ENCODE measurements at regions not wholly inside any gene's neighbourhood (a gene's known extent, or its start where the extent isn't known, plus 50 kb on each side); places are given as distances from the start of the nearest gene placed in this dataset.

DNA sequence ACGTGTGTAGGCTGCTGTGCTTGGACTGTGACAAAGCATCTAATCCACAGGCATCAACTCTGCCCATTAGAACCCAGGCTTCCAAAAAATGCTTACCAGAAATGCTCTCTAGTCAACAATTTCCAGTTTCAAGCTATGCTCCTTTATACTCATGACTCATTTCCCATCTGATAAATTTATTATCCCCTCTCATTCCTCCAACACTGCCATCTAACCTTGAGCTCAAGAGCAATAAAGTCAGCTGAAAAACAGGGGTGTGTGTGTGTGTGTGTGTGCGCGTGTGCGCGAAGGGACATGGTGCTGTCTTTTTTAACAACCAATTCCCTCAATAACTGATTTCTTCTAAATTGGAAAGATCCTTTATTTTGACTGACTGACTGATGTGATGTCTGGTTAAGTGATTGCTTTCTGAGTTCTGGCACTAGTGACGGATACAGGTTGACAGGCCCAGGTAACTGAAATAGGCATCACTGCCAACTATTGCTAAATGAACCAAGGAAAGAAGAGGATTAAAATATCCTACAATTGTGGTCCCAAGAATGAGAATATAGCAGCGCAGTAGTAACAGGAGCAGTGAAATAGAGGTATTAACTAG is 405.5 kb downstream of the ZNF385D start:
- TF ChIP-seq, protein P1, sequence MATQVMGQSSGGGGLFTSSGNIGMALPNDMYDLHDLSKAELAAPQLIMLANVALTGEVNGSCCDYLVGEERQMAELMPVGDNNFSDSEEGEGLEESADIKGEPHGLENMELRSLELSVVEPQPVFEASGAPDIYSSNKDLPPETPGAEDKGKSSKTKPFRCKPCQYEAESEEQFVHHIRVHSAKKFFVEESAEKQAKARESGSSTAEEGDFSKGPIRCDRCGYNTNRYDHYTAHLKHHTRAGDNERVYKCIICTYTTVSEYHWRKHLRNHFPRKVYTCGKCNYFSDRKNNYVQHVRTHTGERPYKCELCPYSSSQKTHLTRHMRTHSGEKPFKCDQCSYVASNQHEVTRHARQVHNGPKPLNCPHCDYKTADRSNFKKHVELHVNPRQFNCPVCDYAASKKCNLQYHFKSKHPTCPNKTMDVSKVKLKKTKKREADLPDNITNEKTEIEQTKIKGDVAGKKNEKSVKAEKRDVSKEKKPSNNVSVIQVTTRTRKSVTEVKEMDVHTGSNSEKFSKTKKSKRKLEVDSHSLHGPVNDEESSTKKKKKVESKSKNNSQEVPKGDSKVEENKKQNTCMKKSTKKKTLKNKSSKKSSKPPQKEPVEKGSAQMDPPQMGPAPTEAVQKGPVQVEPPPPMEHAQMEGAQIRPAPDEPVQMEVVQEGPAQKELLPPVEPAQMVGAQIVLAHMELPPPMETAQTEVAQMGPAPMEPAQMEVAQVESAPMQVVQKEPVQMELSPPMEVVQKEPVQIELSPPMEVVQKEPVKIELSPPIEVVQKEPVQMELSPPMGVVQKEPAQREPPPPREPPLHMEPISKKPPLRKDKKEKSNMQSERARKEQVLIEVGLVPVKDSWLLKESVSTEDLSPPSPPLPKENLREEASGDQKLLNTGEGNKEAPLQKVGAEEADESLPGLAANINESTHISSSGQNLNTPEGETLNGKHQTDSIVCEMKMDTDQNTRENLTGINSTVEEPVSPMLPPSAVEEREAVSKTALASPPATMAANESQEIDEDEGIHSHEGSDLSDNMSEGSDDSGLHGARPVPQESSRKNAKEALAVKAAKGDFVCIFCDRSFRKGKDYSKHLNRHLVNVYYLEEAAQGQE (IDR thresholded peaks at IDR 0.05; ENCODE audit: low read depth), result no peak
- TF ChIP-seq, protein P2, sequence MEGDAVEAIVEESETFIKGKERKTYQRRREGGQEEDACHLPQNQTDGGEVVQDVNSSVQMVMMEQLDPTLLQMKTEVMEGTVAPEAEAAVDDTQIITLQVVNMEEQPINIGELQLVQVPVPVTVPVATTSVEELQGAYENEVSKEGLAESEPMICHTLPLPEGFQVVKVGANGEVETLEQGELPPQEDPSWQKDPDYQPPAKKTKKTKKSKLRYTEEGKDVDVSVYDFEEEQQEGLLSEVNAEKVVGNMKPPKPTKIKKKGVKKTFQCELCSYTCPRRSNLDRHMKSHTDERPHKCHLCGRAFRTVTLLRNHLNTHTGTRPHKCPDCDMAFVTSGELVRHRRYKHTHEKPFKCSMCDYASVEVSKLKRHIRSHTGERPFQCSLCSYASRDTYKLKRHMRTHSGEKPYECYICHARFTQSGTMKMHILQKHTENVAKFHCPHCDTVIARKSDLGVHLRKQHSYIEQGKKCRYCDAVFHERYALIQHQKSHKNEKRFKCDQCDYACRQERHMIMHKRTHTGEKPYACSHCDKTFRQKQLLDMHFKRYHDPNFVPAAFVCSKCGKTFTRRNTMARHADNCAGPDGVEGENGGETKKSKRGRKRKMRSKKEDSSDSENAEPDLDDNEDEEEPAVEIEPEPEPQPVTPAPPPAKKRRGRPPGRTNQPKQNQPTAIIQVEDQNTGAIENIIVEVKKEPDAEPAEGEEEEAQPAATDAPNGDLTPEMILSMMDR (IDR thresholded peaks at IDR 0.05 in 2 of 3, conservative IDR thresholded peaks at IDR 0.05 in 1 of 3; ENCODE audit: borderline replicate concordance in 1 of 3, insufficient read depth in 1 of 3, low read depth in 2 of 3, low read length in 2 of 3), result no peak
- no peak for TF ChIP-seq RAD21 (IDR thresholded peaks at IDR 0.05; ENCODE audit: low read depth)
- TF ChIP-seq, protein P3, sequence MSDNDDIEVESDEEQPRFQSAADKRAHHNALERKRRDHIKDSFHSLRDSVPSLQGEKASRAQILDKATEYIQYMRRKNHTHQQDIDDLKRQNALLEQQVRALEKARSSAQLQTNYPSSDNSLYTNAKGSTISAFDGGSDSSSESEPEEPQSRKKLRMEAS (IDR thresholded peaks at IDR 0.05), result no peak
- no peak for TF ChIP-seq POLR2AphosphoS5 (IDR thresholded peaks at IDR 0.05; ENCODE audit: low read depth, low read length)
- no peak for TF ChIP-seq SP1 (IDR thresholded peaks at IDR 0.05; ENCODE audit: low read depth)
- TF ChIP-seq SIN3A (IDR thresholded peaks at IDR 0.05; ENCODE audit: low read depth), result no peak
- no peak for TF ChIP-seq EZH2 (IDR thresholded peaks at IDR 0.05)

All from HCT116 (cell line).